Esophagus squamous epithelium (tissue), 5 donors: ENCODE measurements at regions not wholly inside any gene's neighbourhood (a gene's known extent, or its start where the extent isn't known, plus 50 kb on each side); places are given as distances from the start of the nearest gene placed in this dataset.

Source experiments
- DNase-seq: peaks from one replicate; lab custom pipeline; 2025; lab: John Stamatoyannopoulos, UW
- H3K27ac ChIP-seq, 4 donors: fragments of 200-600 bp; sonication (generic); one replicate each; pipeline ENCODE4 v1.5.1; 2016 to 2019; ENCODE audit warnings: mild to moderate bottlenecking in 1 of 4
- H3K27me3 ChIP-seq, 4 donors: fragments of 200-600 bp; sonication (generic); 1 replicate in 3 of 4; 2 replicates in 1 of 4; pipeline versions ENCODE4 v1.5.1 to v1.6.0; 2017 to 2021; ENCODE audit warnings: antibody characterized with exemption in 1 of 4
- H3K36me3 ChIP-seq, 3 donors: fragments of 200-600 bp; sonication (generic); one replicate each; pipeline ENCODE4 v1.5.1; 2016 to 2019
- H3K4me1 ChIP-seq, 3 donors: fragments of 200-600 bp; sonication (generic); one replicate each; pipeline ENCODE4 v1.5.1; 2017 to 2019
- H3K4me3 ChIP-seq, 4 donors: fragments of 200-600 bp; sonication (generic); 1 replicate in 3 of 4; 2 replicates in 1 of 4; pipeline ENCODE4 v1.5.1; 2016 to 2019; ENCODE audit warnings: mild to moderate bottlenecking in 2 of 4, moderate library complexity in 1 of 4
- H3K9me3 ChIP-seq, 3 donors: fragments of 200-600 bp; sonication (generic); one replicate each; pipeline ENCODE4 v1.5.1; 2016 to 2019
- POLR2A ChIP-seq, 4 donors: fragments of 450-650 bp; IDR thresholded peaks; one replicate each; pipeline ENCODE4 v1.6.1; 2017; ENCODE audit warnings: antibody characterized with exemption in 4 of 4, mild to moderate bottlenecking in 4 of 4, moderate library complexity in 3 of 4
- WGBS, 2 donors: methylation state at CpG; one replicate each; pipeline ENCODE4 v1.1.5; 2018; 5-methylcytosine and 5-hydroxymethylcytosine counted together
- intact Hi-C: fragments of 100-400 bp; cut with DNase I; formaldehyde crosslinking; loops from one replicate; pipeline ENCODE4 v1.15.0; 2022
- TF ChIP-seq, protein P1 (sequence below), 6 experiments: fragments of 450-650 bp in 4 of 6; fragments of 200-600 bp in 2 of 6; sonication (generic) in 2 of 6; IDR thresholded peaks; one replicate each; pipeline ENCODE4 v1.5.1; 2016 to 2019; ENCODE audit warnings: antibody characterized with exemption in 6 of 6, mild to moderate bottlenecking in 4 of 6, moderate library complexity in 4 of 6
- donor health status: DM: yes; HTN: yes; CAD: no.

DNA sequence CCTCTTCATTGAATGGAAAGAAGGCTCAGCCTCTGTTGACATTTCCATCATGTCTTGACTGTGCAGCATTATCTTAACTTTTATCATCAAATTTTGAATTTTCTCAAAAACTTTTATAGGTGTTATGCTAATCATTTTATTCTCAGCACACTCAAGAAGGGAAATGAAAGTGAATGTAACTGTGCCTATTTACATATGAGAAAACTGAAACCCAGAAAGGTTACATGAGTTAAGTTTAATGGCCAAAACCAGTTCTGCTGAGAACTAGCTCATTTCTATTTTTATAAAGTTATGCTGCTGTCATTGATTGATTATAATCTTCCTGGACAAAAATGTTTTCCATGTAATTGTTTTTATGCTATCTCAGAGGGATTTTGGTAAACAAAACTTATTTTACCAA lies 618.8 kb upstream of the NRXN1 start:
- no peaks in the 10 kb centered on the region for H3K27me3 ChIP-seq
- H3K4me1 ChIP-seq = no peaks in the 10 kb centered on the region
- no peaks in the 10 kb centered on the region for H3K9me3 ChIP-seq
- no peak overlapping the region for H3K27ac ChIP-seq
- intact Hi-C loops = no loop called here
- no peak overlapping the region for H3K4me3 ChIP-seq
- TF ChIP-seq POLR2A (IDR thresholded peaks at IDR 0.05) = no peak
- TF ChIP-seq, protein P1, sequence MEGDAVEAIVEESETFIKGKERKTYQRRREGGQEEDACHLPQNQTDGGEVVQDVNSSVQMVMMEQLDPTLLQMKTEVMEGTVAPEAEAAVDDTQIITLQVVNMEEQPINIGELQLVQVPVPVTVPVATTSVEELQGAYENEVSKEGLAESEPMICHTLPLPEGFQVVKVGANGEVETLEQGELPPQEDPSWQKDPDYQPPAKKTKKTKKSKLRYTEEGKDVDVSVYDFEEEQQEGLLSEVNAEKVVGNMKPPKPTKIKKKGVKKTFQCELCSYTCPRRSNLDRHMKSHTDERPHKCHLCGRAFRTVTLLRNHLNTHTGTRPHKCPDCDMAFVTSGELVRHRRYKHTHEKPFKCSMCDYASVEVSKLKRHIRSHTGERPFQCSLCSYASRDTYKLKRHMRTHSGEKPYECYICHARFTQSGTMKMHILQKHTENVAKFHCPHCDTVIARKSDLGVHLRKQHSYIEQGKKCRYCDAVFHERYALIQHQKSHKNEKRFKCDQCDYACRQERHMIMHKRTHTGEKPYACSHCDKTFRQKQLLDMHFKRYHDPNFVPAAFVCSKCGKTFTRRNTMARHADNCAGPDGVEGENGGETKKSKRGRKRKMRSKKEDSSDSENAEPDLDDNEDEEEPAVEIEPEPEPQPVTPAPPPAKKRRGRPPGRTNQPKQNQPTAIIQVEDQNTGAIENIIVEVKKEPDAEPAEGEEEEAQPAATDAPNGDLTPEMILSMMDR (IDR thresholded peaks at IDR 0.05) = no peak
- no peak for DNase-seq
- H3K36me3 ChIP-seq = no peaks in the 10 kb centered on the region

DNA sequence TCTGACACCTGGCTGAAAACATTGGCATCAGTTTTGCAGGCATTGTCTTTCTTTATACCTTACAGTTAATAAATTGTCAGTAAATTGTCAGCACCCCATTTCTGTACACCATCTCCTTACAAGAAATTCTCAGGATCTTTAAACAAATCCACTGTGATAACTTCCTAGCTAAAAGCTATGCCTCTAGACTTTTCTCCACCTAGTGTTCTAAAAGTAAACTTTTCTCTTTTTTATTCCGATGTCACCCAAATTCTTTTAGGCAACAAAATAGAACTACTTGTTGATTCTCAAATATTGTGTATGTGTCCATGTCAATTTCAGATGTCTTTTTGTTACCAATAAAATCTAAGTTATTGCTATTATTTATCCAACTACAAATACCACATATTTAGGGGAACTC lies 617.4 kb upstream of the NRXN1 start:
- H3K4me3 ChIP-seq = no peak overlapping the region
- WGBS, 2 donors = 68 to 89% methylated on average over 1 of the region's 1 CpG
- H3K4me1 ChIP-seq = no peaks in the 10 kb centered on the region
- H3K36me3 ChIP-seq = no peaks in the 10 kb centered on the region
- no peaks in the 10 kb centered on the region for H3K9me3 ChIP-seq
- intact Hi-C loops = no loop called here
- H3K27ac ChIP-seq = no peak overlapping the region
- TF ChIP-seq, protein P1 (IDR thresholded peaks at IDR 0.05) = no peak
- TF ChIP-seq POLR2A (IDR thresholded peaks at IDR 0.05) = no peak
- DNase-seq = no peak
- H3K27me3 ChIP-seq = no peaks in the 10 kb centered on the region

DNA sequence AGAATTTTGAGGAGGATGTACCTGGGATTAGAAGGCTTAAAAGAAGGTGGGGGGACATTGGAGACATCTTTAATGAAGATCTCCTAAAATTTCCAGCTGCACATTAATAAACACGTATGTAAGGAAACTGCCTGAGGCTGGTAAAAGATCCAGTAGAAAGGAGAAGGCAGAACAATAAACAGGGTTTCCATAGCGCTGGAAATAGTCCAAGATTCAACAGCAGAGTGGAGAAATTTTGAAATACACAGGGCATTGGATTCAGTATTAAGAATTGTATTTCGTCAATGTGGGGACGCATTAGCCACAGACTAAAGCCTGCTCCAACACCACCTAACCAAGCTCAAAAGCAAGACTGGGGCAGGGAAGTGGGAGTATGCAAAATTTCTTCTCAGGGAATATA lies 606.9 kb upstream of the NRXN1 start:
- no peak for DNase-seq
- 43 to 45% methylated on average over 4 of the region's 4 CpGs for WGBS, 2 donors

DNA sequence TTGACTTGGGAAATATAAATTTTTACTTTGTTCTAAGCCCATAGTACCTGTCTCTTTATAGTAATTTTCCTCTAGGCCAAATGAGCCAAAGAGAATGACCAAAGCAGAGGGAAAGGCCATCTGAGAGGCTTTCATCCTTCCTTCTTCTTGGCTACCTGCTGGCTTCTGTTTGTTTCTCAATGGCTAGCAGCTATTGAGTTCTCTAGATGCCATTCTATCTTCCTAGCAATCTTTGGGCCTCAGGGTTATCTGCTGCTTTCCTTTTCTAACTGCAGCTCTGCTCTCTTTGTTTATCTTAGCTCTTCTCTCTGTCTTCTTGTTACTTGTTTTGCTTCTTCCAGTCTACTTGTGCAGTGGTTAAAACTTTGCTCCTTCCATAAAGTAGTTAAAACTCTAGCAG lies 601.1 kb upstream of the NRXN1 start:
- H3K27ac ChIP-seq = no peak overlapping the region
- H3K4me1 ChIP-seq = no peaks in the 10 kb centered on the region
- intact Hi-C loops = no loop called here
- no peaks in the 10 kb centered on the region for H3K9me3 ChIP-seq
- TF ChIP-seq, protein P1 (IDR thresholded peaks at IDR 0.05) = no peak
- no peak for TF ChIP-seq POLR2A (IDR thresholded peaks at IDR 0.05)
- H3K4me3 ChIP-seq = no peak overlapping the region
- no peaks in the 10 kb centered on the region for H3K36me3 ChIP-seq
- H3K27me3 ChIP-seq = no peaks in the 10 kb centered on the region
- no peak for DNase-seq

More for the DNA sequence above, 606.9 kb upstream of the NRXN1 start:
- intact Hi-C loops = no loop called here
- Histone ChIP-seq H3K9me3 (no peaks in the 10 kb centered on the region), H3K27me3 (no peaks in the 10 kb centered on the region), H3K4me3 (no peak overlapping the region), H3K36me3 (no peaks in the 10 kb centered on the region), H3K4me1 (no peaks in the 10 kb centered on the region), H3K27ac (no peak overlapping the region)
- no peak for TF ChIP-seq POLR2A (IDR thresholded peaks at IDR 0.05)
- TF ChIP-seq, protein P1 (IDR thresholded peaks at IDR 0.05) = no peak

DNA sequence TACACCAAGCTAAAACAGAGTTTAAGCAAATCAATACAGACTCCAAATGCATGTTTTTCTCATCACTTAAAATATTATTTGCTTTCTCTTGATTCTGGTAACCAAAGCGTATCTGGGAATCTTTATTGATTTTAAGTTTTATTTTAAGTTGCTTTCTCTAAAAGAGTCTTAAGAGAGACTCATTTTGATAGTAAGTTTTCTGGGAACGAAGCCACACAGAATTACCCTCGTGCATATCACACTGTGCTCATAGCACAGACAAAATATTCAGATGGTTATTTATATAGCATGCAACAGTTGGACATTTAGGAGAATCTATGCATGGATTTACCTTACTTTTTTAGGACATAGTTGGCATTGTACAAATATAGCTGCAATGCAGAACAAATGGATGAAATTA lies 597.5 kb upstream of the NRXN1 start:
- H3K4me3 ChIP-seq = no peak overlapping the region
- no peaks in the 10 kb centered on the region for H3K4me1 ChIP-seq
- TF ChIP-seq, protein P1 (IDR thresholded peaks at IDR 0.05) = no peak
- TF ChIP-seq POLR2A (IDR thresholded peaks at IDR 0.05) = no peak
- H3K36me3 ChIP-seq = no peaks in the 10 kb centered on the region
- WGBS, 2 donors = 48 to 54% methylated on average over 3 of the region's 3 CpGs
- H3K27me3 ChIP-seq = no peaks in the 10 kb centered on the region
- DNase-seq = no peak
- intact Hi-C loops = no loop called here
- H3K27ac ChIP-seq = no peak overlapping the region
- H3K9me3 ChIP-seq = no peaks in the 10 kb centered on the region
